ENCODE measurements at regions not wholly inside any gene's neighbourhood (a gene's known extent, or its start where the extent isn't known, plus 50 kb on each side); places are given as distances from the start of the nearest gene placed in this dataset.

DNA sequence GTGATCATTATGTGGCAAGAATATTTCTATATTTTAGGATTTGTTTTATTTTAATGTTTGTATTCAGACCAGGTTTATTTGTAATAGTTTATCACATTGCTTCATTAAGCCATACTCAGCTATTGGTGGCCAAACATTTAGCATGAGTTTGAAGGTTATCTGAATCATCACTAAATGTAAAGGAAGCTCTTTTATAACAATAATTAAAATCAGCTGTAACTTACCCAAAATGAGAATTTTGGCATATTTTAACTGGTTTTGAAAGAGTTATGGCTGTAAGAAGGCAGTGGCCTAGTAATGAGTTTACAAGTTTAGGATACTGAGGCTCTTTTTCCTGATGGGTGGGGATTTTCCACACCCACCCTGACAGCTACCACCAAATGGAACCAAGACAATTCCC is 177.8 kb downstream of the EN1 start:
- TF ChIP-seq, protein P1, sequence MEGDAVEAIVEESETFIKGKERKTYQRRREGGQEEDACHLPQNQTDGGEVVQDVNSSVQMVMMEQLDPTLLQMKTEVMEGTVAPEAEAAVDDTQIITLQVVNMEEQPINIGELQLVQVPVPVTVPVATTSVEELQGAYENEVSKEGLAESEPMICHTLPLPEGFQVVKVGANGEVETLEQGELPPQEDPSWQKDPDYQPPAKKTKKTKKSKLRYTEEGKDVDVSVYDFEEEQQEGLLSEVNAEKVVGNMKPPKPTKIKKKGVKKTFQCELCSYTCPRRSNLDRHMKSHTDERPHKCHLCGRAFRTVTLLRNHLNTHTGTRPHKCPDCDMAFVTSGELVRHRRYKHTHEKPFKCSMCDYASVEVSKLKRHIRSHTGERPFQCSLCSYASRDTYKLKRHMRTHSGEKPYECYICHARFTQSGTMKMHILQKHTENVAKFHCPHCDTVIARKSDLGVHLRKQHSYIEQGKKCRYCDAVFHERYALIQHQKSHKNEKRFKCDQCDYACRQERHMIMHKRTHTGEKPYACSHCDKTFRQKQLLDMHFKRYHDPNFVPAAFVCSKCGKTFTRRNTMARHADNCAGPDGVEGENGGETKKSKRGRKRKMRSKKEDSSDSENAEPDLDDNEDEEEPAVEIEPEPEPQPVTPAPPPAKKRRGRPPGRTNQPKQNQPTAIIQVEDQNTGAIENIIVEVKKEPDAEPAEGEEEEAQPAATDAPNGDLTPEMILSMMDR (conservative IDR thresholded peaks at IDR 0.05; ENCODE audit: low read depth) = no peak
- POLR2A ChIA-PET (ENCODE audit: low non-redundant PET) = no interaction called here
- no peak overlapping the region for H3K27ac ChIP-seq
- CTCF ChIA-PET = no interaction called here
- no peak for DNase-seq (ENCODE audit: low spot score)

DNA sequence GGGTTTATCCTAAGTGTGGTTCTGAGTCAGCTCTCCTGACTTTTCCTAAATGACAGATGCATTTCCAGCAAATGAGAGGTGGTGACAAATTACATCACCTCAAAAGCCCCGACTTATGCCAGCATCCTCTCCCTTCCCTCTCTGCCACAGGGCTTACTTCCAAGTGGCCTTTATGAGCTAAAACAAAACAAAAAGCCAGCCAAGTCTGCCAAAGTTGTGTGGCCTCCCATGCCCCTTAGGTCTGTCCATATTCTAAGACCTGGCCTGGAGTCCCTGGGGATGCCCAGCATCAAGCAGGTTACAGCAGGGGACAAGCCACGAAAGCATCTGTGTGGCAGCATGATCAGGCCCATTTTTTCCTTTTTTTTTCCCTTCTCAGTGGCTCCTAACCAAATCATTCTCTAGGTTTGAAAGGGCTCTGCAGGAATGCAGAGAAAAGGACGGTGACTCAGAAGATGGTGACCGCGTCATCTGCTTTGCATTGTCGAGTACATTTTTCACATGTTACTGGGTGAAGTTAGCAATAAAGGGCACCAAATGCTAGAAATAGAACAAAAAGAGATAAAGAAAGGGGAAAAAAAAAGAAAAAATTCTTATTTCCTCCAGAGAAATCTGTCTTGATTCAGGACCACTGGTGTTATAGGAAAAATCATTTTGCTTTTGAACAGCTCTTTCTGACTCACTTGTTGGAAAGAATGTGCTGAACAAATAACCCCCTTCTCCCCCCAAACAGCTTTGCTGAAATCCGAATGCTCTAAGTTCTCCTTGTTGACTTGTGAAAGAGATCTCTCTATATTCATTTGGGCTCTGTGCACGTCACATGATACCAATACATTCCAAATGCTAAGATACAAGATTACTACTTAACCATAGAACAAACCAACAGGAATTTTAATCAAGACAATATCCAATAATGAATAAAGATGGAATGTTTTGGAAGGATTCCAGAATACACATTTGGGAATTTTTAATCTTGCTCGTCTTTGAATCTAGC is 178.7 kb downstream of the EN1 start:
- H3K27ac ChIP-seq = peak overlapping the region; percentile 80
- ChIA-PET CTCF (no interaction called here), POLR2A (ENCODE audit: low non-redundant PET) (no interaction called here)
- DNase-seq (ENCODE audit: low spot score) = peak; percentile 75
- TF ChIP-seq, protein P1 (conservative IDR thresholded peaks at IDR 0.05; ENCODE audit: low read depth) = no peak

DNA sequence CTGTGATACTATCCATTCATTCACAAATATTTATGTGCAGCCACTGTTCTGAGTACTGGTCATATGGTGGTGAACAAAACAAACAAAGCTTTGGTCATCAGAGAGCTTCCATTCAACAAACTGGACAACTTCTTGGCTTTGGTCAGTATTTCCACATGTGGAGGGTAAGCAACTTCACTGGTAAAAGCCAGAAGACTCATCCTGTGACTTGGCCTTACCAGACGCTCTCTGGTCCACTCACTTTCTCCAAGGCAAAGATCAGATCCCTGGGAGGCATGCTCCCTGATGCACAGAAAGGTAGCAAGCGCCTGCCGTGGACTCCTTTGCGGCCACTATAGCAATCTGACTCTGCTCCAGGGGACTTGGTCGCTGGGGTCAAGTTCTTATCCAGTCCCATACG is 179.5 kb downstream of the EN1 start:
- ChIA-PET POLR2A (ENCODE audit: low non-redundant PET) (no interaction called here), CTCF (no interaction called here)
- H3K27ac ChIP-seq = peak overlapping the region; percentile 80
- TF ChIP-seq, protein P1 (conservative IDR thresholded peaks at IDR 0.05; ENCODE audit: low read depth) = no peak
- DNase-seq (ENCODE audit: low spot score) = no peak

DNA sequence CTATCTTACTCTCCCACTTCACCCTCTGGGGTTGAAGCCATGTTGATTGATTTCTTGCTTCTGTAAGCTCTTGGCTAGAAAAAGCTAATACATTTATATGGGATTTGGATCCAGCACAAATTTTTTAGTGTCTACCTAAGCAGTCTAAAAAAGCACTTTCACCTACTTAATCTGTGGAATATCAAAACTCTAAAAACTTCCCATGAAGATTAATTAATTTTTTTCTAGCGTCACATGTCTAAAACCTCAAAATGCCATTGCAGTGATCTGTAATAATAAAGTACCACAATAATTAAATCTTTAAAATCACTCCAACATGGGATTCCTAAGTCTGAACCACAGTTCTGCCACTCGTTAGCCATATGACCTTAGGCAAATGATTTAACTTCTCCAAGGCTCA is 180.1 kb downstream of the EN1 start:
- ChIA-PET CTCF (interaction anchor here (0.5 kb wide), 1 partner anchor 448 kb away, joined by 3 read pairs; no protein-coding TSS in a partner anchor), POLR2A (ENCODE audit: low non-redundant PET) (no interaction called here)
- no peak for DNase-seq (ENCODE audit: low spot score)
- no peak overlapping the region for H3K27ac ChIP-seq
- TF ChIP-seq, protein P1 (conservative IDR thresholded peaks at IDR 0.05; ENCODE audit: low read depth) = no peak

DNA sequence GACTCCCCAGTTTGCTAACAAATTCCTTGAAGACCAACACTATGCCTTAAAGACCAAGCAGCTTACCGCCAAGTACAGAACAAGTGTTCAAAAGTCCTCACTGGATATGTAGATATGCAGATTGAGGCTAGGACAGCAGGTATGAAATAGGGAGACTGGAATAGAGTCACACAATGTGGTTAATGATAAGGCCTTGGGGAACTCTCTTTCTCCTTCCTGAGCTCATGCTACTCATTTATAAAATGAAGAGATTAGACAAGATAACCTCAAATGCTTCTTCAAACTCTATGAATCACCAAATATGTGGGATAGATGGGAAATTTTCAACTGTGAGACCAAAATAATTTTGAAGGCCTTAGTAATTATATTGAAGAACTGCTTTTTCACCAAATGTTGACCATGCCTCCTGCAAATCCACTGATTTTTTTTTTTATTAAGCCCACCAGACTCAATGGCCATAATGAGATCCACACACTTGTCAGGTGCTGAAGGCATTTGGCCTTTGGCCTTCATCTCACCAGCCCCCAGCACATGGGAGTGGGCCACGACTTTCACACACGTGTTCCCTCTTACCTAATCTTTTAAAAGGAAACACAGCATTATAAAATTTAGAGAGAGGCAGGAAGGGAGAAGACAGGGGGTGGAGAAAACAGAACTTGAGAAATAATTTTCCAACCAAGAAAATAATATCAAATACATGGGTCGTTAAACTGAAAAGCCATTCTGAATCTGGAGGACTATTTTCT is 181.5 kb downstream of the EN1 start:
- DNase-seq (ENCODE audit: low spot score) = no peak

DNA sequence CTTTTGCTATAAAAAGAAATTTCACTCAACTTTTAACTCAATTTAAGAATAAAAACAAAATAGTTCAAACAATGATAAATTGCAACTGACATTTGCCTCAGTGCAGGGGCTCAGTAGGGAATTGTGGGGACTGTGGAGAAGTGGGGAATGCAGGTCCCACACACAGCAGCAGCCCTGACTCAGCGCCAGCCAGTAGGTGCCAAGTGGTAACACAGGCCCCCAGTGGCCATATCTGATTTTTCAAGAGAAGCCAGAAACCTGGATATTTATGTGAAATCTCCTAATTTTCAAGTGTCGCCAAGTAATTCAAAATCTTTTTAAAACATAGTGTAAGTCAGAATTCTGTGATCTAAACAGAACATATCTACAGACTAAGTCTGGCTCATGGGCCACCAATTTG is 186.3 kb downstream of the EN1 start:
- no peak for DNase-seq (ENCODE audit: low spot score)
- ChIA-PET POLR2A (ENCODE audit: low non-redundant PET) (no interaction called here), CTCF (no interaction called here)
- TF ChIP-seq, protein P1 (conservative IDR thresholded peaks at IDR 0.05; ENCODE audit: low read depth) = no peak
- no peak overlapping the region for H3K27ac ChIP-seq

More for the DNA sequence above, 181.5 kb downstream of the EN1 start:
- H3K27ac ChIP-seq = no peak overlapping the region
- ChIA-PET POLR2A (ENCODE audit: low non-redundant PET) (no interaction called here), CTCF (interaction anchor here (0.7 kb wide), 3 partner anchors 30 to 426 kb away, joined by 3 to 6 read pairs (median 3); no protein-coding TSS in a partner anchor)
- TF ChIP-seq, protein P1 (conservative IDR thresholded peaks at IDR 0.05; ENCODE audit: low read depth) = no peak

Data from RWPE1 (cell line).